HepG2 (cell line): ENCODE measurements at regions not wholly inside any gene's neighbourhood (a gene's known extent, or its start where the extent isn't known, plus 50 kb on each side); places are given as distances from the start of the nearest gene placed in this dataset.

Experiments used
- ATAC-seq: fragments of 200-7000 bp; cut with Tn5 transposase; 3 replicates; pipeline ENCODE4 v1.9.1; 2020; ENCODE audit warnings: mild to moderate bottlenecking, moderate library complexity
- BruUV-seq: library from RNA; stranded (reverse); fragments of 400-500 nt; replicated peaks from 2 replicates; lab custom pipeline; 2021; lab: Mats Ljungman, UMichigan
- CTCF ChIA-PET: fragments of 300-600 bp; formaldehyde crosslinking; extraction: SDS; loops from one replicate; lab custom pipeline; 2021; ENCODE audit warnings: low total read pairs, inconsistent platforms, low intra/inter-chr PET ratio; lab: Yijun Ruan, JAX
- POLR2A ChIA-PET: fragments of 350-600 bp; sonication (Branson Sonifier 250); formaldehyde crosslinking; loops from one replicate; lab custom pipeline; 2020; ENCODE audit warnings: antibody characterized with exemption, inconsistent platforms; lab: Yijun Ruan, JAX
- DNase-seq: peaks from one replicate; pipeline ENCODE4 v3.0.0-alpha.2; 2015; ENCODE audit warnings: low spot score
- FAIRE-seq: peaks from 3 replicates; lab custom pipeline; 2011; peaks lifted over from hg19 to GRCh38; lab: Jason Lieb, UNC
- H2AFZ ChIP-seq: one replicate; pipeline ENCODE4 v1.6.1; 2011; ENCODE audit warnings: low read length, inconsistent platforms
- H3K27ac ChIP-seq: fragments of 300-600 bp; 3 replicates; pipeline ENCODE4 v1.8.0; 2011; ENCODE audit warnings: mixed run types, mild to moderate bottlenecking, mixed read lengths, low read length, inconsistent platforms; ENCODE audit not compliant: insufficient read depth; ENCODE audit errors: extremely low read length
- H3K27me3 ChIP-seq, 2 experiments: fragments of 200-600 bp in 1 of 2; 2 replicates in 1 of 2; 3 replicates in 1 of 2; pipeline versions ENCODE4 v1.6.0 to v1.8.0; 2011; ENCODE audit warnings: low read length in 2 of 2, mild to moderate bottlenecking in 2 of 2, moderate library complexity in 2 of 2, inconsistent platforms in 1 of 2; ENCODE audit not compliant: insufficient read depth in 2 of 2, control insufficient read depth in 1 of 2
- H3K36me3 ChIP-seq, 2 experiments: fragments of 200-600 bp in 1 of 2; replicated peaks in 1 of 2; 2 replicates in 1 of 2; 3 replicates in 1 of 2; pipeline versions ENCODE4 v1.5.1 to v1.8.0; 2011; ENCODE audit warnings: low read length in 2 of 2, inconsistent platforms in 1 of 2; ENCODE audit not compliant: insufficient read depth in 2 of 2, control insufficient read depth in 1 of 2
- H3K4me1 ChIP-seq: 2 replicates; pipeline ENCODE4 v1.5.1; 2012; ENCODE audit warnings: low read length, inconsistent platforms; ENCODE audit not compliant: insufficient read depth
- H3K4me2 ChIP-seq: 2 replicates; pipeline ENCODE4 v1.6.0; 2011; ENCODE audit warnings: low read depth, low read length, inconsistent platforms
- H3K4me3 ChIP-seq, 3 experiments: fragments of 200-600 bp in 1 of 3; sonication (generic), shearing (Covaris generic) in 1 of 3; replicated peaks in 1 of 3; 2 replicates each; pipeline ENCODE4 v1.5.1; 2011 to 2016; ENCODE audit warnings: low read length in 3 of 3, inconsistent platforms in 2 of 3, low read depth in 2 of 3, mild to moderate bottlenecking in 2 of 3, control low read depth in 1 of 3, mixed read lengths in 1 of 3; ENCODE audit not compliant: insufficient read depth in 1 of 3
- H3K79me2 ChIP-seq: one replicate; pipeline ENCODE4 v1.6.1; 2011; ENCODE audit warnings: low read length, inconsistent platforms; ENCODE audit not compliant: insufficient read depth
- H3K9ac ChIP-seq: 2 replicates; pipeline ENCODE4 v1.6.0; 2011; ENCODE audit warnings: mild to moderate bottlenecking, low read depth, low read length, inconsistent platforms; ENCODE audit not compliant: insufficient read depth
- H3K9me3 ChIP-seq: 2 replicates; pipeline ENCODE4 v1.5.1; 2012; ENCODE audit warnings: mild to moderate bottlenecking, low read length
- H4K20me1 ChIP-seq: 2 replicates; pipeline ENCODE4 v1.6.0; 2011; ENCODE audit warnings: inconsistent platforms, mild to moderate bottlenecking, low read length, moderate library complexity; ENCODE audit not compliant: insufficient read depth
- AGO2 ChIP-seq: fragments of 200-400 bp; formaldehyde crosslinking; optimal IDR thresholded peaks from 2 replicates; pipeline ENCODE3; 2017; ENCODE audit warnings: mild to moderate bottlenecking, low read depth, low read length, moderate library complexity
- CAMTA2 ChIP-seq: sonication (generic); formaldehyde crosslinking; IDR thresholded peaks from 2 replicates; pipeline ENCODE4 v1.4.0; 2020; ENCODE audit warnings: mild to moderate bottlenecking, missing genetic modification reagents, borderline replicate concordance
- CENPX ChIP-seq: sonication (generic); formaldehyde crosslinking; IDR thresholded peaks from 2 replicates; pipeline ENCODE4 v1.9.0; 2021; ENCODE audit warnings: mild to moderate bottlenecking, missing genetic modification reagents, moderate library complexity
- LCORL ChIP-seq, 2 experiments: fragments of 450-650 bp in 1 of 2; sonication (generic) in 1 of 2; formaldehyde crosslinking in 1 of 2; IDR thresholded peaks; 2 replicates each; pipeline versions ENCODE4 v1.5.0 to v1.6.1; 2017 to 2020; ENCODE audit warnings: antibody characterized with exemption in 1 of 2, missing genetic modification reagents in 1 of 2
- SKI ChIP-seq: fragments of 450-650 bp; IDR thresholded peaks from one replicate; pipeline ENCODE4 v1.6.1; 2018; ENCODE audit warnings: mild to moderate bottlenecking; ENCODE audit not compliant: partially characterized antibody
- SP2 ChIP-seq: sonication (generic); formaldehyde crosslinking; IDR thresholded peaks from 2 replicates; pipeline ENCODE4 v1.5.1; 2020; ENCODE audit warnings: mild to moderate bottlenecking, missing genetic modification reagents
- ZNF761 ChIP-seq: sonication (generic); formaldehyde crosslinking; conservative IDR thresholded peaks from 2 replicates; pipeline ENCODE4 v1.4.0; 2020; ENCODE audit warnings: mild to moderate bottlenecking, missing genetic modification reagents
- WGBS: methylation state at CpG from one replicate; pipeline ENCODE4 v1.1.6; 2017; ENCODE audit warnings: low lambda C conversion rate; 5-methylcytosine and 5-hydroxymethylcytosine counted together
- in situ Hi-C: cut with HindIII; loops from 2 replicates; pipeline ENCODE4 v1.10.0; 2017; ENCODE audit warnings: low pct_unique_long_range_greater_than_20kb; ENCODE audit not compliant: extremely low pct_ligation_motif_present
- intact Hi-C: fragments of 100-400 bp; cut with micrococcal nuclease; formaldehyde crosslinking; loops from one replicate; pipeline ENCODE4 v1.10.0; 2022; ENCODE audit not compliant: unreplicated experiment
- TF ChIP-seq, protein P1 (sequence below): sonication (generic); formaldehyde crosslinking; conservative IDR thresholded peaks from 2 replicates; pipeline ENCODE4 v1.8.0; 2022; ENCODE audit warnings: mild to moderate bottlenecking, moderate library complexity, missing genetic modification reagents
- TF ChIP-seq, protein P2 (sequence below): sonication (generic); formaldehyde crosslinking; IDR thresholded peaks from 2 replicates; pipeline ENCODE4 v1.8.0; 2022; ENCODE audit warnings: missing genetic modification reagents, low read depth, mild to moderate bottlenecking, borderline replicate concordance
- TF ChIP-seq, protein P3 (sequence below): sonication (generic); formaldehyde crosslinking; IDR thresholded peaks from 2 replicates; pipeline ENCODE4 v1.4.0; 2020; ENCODE audit warnings: missing genetic modification reagents
- TF ChIP-seq, protein P4 (sequence below): sonication (generic); formaldehyde crosslinking; IDR thresholded peaks from 2 replicates; pipeline ENCODE4 v1.8.1; 2022; ENCODE audit warnings: mild to moderate bottlenecking, missing genetic modification reagents
- TF ChIP-seq, protein P5 (sequence below): sonication (generic); formaldehyde crosslinking; IDR thresholded peaks from 2 replicates; pipeline ENCODE4 v1.4.0; 2020; ENCODE audit warnings: missing genetic modification reagents

DNA sequence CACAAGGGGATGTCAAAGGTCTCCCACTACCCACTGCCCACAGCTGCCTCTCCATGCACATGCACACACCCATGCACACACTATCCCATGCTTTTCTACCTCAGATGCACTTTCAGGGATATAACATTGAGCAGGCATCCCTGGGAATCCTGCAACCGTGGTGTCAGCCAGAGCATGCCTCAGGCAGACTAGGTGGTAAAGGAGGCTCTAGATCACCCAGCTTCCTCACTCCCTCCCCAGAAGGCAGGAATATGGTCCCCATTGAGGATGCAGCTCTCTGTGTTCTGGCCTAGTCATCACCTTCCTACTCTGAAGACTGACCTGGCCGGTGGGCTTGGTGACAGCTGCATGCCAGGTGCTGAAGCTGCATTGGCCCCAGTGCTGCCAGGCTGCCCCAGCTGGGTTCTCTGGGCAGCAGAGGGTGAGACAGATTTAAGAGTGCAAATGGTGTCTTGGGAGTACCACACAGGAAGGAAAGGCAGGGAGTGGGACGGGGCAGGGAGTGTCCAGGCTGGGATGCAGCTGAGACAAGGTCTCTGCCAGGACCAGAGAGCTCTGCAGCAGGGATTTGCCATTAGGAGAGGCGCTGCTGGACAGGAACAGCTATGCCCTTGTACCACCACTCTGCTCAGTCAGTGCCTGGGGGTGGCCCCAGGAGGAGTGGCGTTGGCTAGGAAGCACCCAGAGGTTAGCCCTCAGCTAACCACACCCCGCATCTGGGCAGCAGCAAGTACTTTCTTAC is 53.4 kb upstream of the GDF10 start:
- ATAC-seq (no peak), DNase-seq (no peak), FAIRE-seq (no peak)
- H2AFZ ChIP-seq = no peak overlapping the region
- intact Hi-C loops (no loop called here), in situ Hi-C loops (no loop called here)
- H3K9ac ChIP-seq = no peak overlapping the region
- H3K79me2 ChIP-seq = no peaks in the 10 kb centered on the region
- no peak overlapping the region for H3K4me3 ChIP-seq
- WGBS = 0% methylated on average over 4 of the region's 6 CpGs
- H3K27ac ChIP-seq = no peak overlapping the region
- POLR2A ChIA-PET = no interaction called here
- CTCF ChIA-PET = no interaction called here
- peaks cover 0 to 10% of the 10 kb centered on the region in 2 experiments; a peak in 2 of 5 replicates for H3K27me3 ChIP-seq
- H4K20me1 ChIP-seq = no peaks in the 10 kb centered on the region
- BruUV-seq = no TSS peak
- H3K36me3 ChIP-seq = no peaks in the 10 kb centered on the region
- H3K9me3 ChIP-seq = no peaks in the 10 kb centered on the region
- no peak overlapping the region for H3K4me2 ChIP-seq
- H3K4me1 ChIP-seq = no peaks in the 10 kb centered on the region
- TF ChIP-seq AGO2 = no peak
- TF ChIP-seq, protein P1, sequence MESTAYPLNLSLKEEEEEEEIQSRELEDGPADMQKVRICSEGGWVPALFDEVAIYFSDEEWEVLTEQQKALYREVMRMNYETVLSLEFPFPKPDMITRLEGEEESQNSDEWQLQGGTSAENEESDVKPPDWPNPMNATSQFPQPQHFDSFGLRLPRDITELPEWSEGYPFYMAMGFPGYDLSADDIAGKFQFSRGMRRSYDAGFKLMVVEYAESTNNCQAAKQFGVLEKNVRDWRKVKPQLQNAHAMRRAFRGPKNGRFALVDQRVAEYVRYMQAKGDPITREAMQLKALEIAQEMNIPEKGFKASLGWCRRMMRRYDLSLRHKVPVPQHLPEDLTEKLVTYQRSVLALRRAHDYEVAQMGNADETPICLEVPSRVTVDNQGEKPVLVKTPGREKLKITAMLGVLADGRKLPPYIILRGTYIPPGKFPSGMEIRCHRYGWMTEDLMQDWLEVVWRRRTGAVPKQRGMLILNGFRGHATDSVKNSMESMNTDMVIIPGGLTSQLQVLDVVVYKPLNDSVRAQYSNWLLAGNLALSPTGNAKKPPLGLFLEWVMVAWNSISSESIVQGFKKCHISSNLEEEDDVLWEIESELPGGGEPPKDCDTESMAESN (CRISPR knock-in tag) = no peak
- TF ChIP-seq, protein P2, sequence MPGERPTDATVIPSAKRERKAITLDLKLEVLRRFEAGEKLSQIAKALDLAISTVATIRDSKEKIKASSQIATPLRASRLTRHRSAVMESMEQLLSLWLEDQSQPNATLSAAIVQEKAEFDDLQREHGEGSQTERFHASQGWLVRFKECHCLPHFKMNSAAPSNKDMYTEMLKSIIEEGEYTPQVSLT = no peak
- no peak for TF ChIP-seq CENPX (CRISPR knock-in tag)
- TF ChIP-seq, protein P3, sequence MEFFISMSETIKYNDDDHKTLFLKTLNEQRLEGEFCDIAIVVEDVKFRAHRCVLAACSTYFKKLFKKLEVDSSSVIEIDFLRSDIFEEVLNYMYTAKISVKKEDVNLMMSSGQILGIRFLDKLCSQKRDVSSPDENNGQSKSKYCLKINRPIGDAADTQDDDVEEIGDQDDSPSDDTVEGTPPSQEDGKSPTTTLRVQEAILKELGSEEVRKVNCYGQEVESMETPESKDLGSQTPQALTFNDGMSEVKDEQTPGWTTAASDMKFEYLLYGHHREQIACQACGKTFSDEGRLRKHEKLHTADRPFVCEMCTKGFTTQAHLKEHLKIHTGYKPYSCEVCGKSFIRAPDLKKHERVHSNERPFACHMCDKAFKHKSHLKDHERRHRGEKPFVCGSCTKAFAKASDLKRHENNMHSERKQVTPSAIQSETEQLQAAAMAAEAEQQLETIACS (CRISPR knock-in tag) = no peak
- TF ChIP-seq LCORL (IDR thresholded peaks at IDR 0.05) = no peak
- TF ChIP-seq LCORL (CRISPR knock-in tag; IDR thresholded peaks at IDR 0.05) = no peak
- TF ChIP-seq, protein P4, sequence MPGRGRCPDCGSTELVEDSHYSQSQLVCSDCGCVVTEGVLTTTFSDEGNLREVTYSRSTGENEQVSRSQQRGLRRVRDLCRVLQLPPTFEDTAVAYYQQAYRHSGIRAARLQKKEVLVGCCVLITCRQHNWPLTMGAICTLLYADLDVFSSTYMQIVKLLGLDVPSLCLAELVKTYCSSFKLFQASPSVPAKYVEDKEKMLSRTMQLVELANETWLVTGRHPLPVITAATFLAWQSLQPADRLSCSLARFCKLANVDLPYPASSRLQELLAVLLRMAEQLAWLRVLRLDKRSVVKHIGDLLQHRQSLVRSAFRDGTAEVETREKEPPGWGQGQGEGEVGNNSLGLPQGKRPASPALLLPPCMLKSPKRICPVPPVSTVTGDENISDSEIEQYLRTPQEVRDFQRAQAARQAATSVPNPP = no peak
- no peak for TF ChIP-seq ZNF761 (CRISPR knock-in tag)
- TF ChIP-seq, protein P5, sequence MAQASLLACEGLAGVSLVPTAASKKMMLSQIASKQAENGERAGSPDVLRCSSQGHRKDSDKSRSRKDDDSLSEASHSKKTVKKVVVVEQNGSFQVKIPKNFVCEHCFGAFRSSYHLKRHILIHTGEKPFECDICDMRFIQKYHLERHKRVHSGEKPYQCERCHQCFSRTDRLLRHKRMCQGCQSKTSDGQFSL (CRISPR knock-in tag) = no peak
- TF ChIP-seq CAMTA2 = no peak
- TF ChIP-seq SKI = no peak
- no peak for TF ChIP-seq SP2
